GM18867 (cell line): ENCODE measurements at regions not wholly inside any gene's neighbourhood (a gene's known extent, or its start where the extent isn't known, plus 50 kb on each side); places are given as distances from the start of the nearest gene placed in this dataset.

Experiments used
- ATAC-seq: cut with Tn5 transposase; IDR thresholded peaks from one replicate; pipeline ENCODE4 v1.9.1; 2021; ENCODE audit warnings: mild to moderate bottlenecking, moderate library complexity; ENCODE audit not compliant: unreplicated experiment

DNA sequence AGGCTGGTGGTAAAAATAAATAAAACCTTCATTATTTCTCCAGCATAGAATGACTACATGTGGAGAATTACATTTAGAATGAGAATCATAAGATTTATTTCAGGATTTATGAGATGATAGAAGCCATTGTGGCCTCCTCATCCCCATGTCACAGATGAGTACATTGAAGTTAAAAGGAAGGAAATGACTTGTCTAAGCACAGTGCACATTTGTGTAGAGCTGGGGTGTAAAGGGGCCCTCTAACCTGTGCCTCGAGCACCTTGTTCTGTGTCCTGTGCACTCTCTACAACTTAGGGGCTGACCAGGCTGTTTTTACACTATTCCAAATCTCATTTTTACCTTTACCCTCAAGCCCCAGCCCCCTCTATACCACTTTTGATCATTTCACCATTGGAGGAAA is 179.4 kb downstream of the RHOU start:
- no peak for ATAC-seq

- no peak for ATAC-seq
Observed at GRCh38 chr1:228917342-228917741, 182.1 kb downstream of the RHOU start.

GRCh38 chr1:228917755-228918154 is 182.5 kb downstream of the RHOU start:
- ATAC-seq = no peak

DNA sequence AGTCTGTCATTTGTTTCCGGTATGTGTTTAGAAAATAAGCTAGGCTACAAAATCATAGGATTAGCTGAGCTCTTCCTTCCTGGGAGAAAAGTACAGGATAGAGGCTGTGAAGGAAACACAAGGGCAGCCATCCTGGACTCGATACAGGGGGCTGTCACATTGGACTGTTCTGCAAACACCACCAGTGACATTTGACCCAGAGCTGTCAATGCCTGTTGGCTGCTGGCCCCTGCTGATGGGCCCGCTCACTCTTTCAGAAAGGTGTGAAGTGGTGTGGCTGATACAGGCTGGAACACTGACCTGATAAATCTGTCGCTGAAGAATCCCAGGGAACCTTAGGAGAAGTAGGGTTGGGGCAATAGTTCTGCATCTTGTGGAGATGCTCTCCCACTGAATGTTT is 183.1 kb downstream of the RHOU start:
- ATAC-seq = no peak

DNA sequence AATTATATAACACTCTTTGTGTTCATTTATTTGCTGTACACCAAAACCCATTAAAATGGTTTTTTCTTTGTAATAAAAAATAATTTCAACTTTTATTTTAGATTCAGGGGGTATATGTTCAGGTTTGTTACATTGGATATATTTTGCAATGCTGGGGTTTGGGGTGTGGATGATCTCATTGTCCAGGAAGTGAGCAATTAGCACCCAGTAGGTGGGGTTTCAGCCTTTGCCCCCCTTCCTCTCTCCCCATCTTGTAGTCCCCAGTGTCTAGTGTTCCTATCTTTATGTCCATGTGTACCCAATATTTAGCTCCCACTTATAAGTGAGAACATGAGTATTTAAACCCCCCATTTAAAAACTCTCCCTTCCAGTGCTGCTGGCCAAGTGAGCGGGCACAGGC is 184.6 kb downstream of the RHOU start:
- no peak for ATAC-seq

GRCh38 chr1:228920831-228921230 is 185.6 kb downstream of the RHOU start:
- ATAC-seq = no peak

GRCh38 chr1:228921481-228921880 is 186.2 kb downstream of the RHOU start:
- ATAC-seq = no peak

DNA sequence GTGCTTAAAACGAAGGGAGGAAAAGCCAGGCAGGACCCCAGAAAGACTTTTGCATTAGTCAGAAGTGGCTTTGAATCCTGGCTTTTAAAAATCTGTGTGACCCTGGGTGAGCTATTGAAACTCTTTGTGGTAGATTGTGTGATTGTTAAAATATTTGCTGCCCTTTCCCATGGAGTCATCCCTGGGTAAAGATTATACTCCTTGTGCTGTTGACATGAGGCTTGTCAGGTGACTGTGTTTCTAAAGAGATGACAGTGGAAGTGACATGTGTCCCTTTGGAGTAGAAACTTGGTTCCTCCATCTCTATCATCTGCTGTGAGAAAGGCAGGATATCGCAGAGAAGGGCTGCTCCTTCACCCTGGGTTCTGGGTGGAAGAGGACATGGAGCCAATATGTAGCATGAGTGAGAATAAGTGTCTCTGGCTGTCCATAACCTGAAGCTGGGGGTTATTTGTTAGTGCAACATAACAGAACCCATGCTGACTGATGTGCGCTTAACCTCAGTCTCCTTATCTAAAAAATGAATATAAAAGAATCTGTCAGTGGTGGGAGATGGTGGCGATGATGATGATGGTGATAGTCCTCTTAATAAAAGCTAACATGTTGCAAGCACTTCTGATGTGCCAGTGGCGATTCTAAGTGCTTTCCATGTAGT is 187.6 kb downstream of the RHOU start:
- ATAC-seq = no peak

DNA sequence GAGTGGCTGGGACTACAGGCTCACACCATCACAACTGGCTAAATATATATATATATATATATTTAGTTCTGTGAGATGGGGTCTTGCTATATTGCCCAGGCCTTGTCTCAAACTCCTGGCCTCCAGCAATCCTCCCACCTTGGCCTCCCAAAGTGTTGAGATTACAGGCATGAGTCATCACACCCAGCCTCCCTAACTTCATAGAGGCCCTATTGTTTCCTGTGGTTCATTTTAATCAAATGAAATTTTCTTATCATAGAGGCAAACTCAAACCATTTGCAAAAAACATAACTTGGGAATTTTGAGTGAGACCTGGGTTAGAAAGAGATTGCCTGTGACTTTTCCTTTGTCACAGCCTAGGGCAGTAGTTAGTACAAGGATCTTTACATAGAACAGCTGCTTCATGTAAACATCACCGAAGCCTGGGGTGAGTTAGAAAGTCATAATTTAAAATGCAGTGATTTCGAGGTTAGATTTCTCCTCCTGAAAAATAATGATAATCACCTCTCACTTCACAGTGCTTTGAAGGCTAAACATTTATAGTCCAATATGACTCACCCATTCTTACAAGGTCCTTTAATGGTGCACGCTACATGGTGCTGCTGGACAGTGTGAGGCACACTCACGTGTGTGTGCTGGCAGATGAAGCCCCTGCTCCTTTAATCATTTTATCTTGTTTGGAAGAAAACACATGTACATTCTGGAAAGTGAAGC is 188.9 kb downstream of the RHOU start:
- no peak for ATAC-seq

DNA sequence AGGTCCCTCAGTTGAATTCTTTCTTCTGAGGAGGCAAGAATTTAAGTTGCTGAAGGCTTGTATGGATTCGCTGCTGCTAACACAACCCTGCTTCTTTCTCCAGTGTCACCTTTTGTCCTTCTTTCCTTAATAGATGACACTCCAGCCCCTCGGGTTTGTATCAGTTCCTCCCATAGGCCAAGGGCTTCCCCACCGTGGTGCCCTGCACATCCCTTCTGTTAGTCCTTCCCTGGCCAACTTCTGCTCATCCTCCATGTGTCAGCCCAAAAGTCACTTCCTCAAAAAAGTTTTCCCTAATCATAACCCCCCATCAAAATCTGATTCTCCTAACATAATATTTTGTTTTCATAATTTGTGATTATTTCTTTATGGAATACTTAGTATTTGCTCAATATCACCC is 190.4 kb downstream of the RHOU start:
- no peak for ATAC-seq

DNA sequence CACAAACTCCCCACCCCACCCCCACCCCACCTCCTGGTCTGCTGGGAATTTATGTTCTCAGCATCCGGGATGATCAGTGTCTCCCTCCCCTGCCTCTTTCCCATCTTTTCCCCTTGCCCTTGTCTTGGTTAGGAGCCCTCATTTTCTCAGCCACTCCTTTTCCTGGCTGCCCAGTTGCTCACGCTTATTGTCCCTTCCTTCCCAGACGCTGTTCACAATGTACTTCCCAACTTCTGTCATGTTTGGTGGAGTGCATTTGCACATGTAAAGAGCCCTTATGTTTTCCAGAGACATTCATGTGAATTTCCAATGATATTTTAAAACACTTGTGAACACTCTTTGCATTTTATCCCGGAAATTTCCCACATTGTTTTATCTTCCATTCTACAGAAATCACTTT is 192.1 kb downstream of the RHOU start:
- ATAC-seq = no peak

GRCh38 chr1:228927946-228928898 is 192.9 kb downstream of the RHOU start:
- ATAC-seq = peak; percentile 49

DNA sequence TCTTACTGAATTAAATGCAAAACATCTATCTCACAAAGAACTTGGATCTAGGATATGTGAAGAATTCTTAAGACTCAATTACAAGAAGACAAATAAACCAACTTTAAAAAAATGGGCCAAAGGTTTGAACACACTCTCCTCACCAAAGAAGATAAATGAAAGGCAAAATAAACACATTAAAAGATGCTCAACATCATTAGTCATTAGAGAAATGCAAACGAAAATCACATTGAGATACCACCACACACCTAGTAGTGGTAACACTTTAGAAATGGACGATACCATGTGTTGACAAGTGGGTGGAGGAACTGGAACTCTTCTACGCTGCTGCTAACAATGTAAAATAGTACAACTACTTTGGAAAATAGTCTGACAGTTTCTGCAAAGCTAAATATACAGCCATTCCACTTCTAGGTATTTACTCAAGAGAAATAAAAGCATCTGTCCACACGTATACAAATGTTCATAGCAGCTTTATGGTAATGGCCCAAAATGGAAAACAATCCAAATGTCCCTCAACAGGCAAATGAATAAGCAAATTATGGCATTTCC is 194.3 kb downstream of the RHOU start:
- ATAC-seq = no peak

DNA sequence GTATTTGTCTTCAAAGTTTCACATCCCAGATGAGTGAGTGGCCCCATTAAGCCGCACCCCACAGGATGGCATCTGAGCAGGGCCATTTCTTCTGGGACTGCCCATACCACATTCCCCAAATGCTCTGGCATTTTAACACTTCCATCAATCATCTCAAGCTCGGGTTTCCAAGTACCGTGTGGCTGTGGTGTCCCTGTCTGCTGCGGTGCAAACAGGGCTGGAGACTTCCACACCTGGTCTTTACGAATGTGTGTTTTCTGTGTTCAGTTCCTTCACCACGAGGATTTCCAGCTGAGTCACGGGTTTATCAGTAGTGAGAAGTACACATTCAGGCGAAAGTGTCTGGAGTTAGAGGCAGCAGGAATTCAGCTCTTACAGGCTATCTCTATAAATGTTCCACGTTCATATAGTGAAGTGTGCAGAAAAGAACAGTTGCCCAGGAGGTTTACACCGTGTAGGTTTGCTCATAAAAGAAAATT is 195.2 kb downstream of the RHOU start:
- no peak for ATAC-seq

GRCh38 chr1:228933753-228934152 is 198.5 kb downstream of the RHOU start:
- no peak for ATAC-seq

DNA sequence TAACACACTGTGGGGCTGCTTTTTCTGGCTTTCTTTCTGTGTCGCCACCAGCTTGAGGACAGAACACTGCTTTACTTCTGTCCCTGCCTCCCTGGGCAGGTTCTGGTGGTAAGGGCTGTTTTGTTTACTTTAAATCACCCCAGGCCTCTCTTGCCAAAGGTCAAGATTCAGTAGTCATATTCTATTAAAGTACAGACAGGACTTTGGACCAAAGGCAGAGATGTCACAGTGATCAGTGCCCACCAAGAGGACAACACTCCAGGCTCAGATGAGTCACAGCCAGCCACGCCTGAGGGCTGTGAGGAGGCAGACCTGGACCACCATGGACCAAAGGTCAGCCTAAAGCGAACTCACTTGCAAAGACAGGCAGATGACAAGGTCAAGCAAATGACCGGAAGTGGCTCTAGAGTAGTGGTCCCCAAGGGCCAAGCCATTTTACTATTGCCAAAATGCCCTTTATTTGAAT is 200.0 kb downstream of the RHOU start:
- ATAC-seq = no peak

- ATAC-seq = no peak
Observed at GRCh38 chr1:228935855-228936727, 200.8 kb downstream of the RHOU start.

DNA sequence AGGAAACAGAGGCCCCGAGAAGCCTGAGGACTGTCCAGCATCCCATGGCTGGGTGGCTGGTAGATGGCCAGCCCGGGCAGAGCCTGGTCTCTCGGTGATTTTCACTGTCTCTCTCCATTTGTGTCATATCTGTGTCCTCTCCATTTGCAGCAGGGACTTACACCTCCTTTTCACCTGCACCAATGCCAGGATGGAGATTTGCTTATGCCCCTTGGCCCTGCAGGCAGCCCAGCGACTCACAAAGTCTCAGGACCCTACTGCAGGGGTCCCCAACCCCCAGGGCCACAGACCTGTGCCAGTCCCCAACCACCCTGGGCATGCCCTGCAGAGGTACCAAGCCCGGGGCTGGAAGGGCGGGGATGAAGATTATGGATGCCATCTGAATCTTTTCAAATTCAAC is 201.6 kb downstream of the RHOU start:
- ATAC-seq = no peak

- ATAC-seq = no peak
Observed at GRCh38 chr1:228937351-228937750, 202.1 kb downstream of the RHOU start.
